ENCODE measurements at regions not wholly inside any gene's neighbourhood (a gene's known extent, or its start where the extent isn't known, plus 50 kb on each side); places are given as distances from the start of the nearest gene placed in this dataset.

- H3K27me3 Mint-ChIP-seq (ENCODE audit: low read depth), result no peaks in the 10 kb centered on the region
- peaks cover 8% of the 10 kb centered on the region for H3K4me1 Mint-ChIP-seq (ENCODE audit: low read depth)
These were observed 259.6 kb downstream of the BTG1 start for GRCh38 chr12:91885851-91886731.

GRCh38 chr12:91884230-91884629 lies 261.4 kb downstream of the BTG1 start:
- H3K27ac Mint-ChIP-seq (ENCODE audit: unreplicated experiment), result no peak overlapping the region
- H3K27me3 Mint-ChIP-seq (ENCODE audit: low read depth), result no peaks in the 10 kb centered on the region
- no peak overlapping the region for H3K4me3 Mint-ChIP-seq (ENCODE audit: unreplicated experiment)
- no peak for DNase-seq (ENCODE audit: low spot score)
- TF ChIP-seq CTCF (IDR thresholded peaks at IDR 0.05), result no peak
- peaks cover 1% of the 10 kb centered on the region for H3K4me1 Mint-ChIP-seq (ENCODE audit: low read depth)
- H3K9me3 Mint-ChIP-seq (ENCODE audit: low read depth), result no peaks in the 10 kb centered on the region
- H3K36me3 Mint-ChIP-seq (ENCODE audit: low read depth), result no peaks in the 10 kb centered on the region

More at GRCh38 chr12:91885851-91886731, 259.6 kb downstream of the BTG1 start:
- DNase-seq (ENCODE audit: low spot score), result no peak
- Mint-ChIP-seq H3K4me3 (ENCODE audit: unreplicated experiment) (no peak overlapping the region), H3K9me3 (ENCODE audit: low read depth) (no peaks in the 10 kb centered on the region), H3K36me3 (ENCODE audit: low read depth) (no peaks in the 10 kb centered on the region), H3K27ac (ENCODE audit: unreplicated experiment) (no peak overlapping the region)
- no peak for TF ChIP-seq CTCF (IDR thresholded peaks at IDR 0.05)

GRCh38 chr12:91883811-91884210 lies 261.8 kb downstream of the BTG1 start:
- no peak for DNase-seq (ENCODE audit: low spot score)
- no peak for TF ChIP-seq CTCF (IDR thresholded peaks at IDR 0.05)
- no peak overlapping the region for H3K4me3 Mint-ChIP-seq (ENCODE audit: unreplicated experiment)
- H3K36me3 Mint-ChIP-seq (ENCODE audit: low read depth), result no peaks in the 10 kb centered on the region
- no peak overlapping the region for H3K27ac Mint-ChIP-seq (ENCODE audit: unreplicated experiment)
- no peaks in the 10 kb centered on the region for H3K4me1 Mint-ChIP-seq (ENCODE audit: low read depth)
- H3K27me3 Mint-ChIP-seq (ENCODE audit: low read depth), result no peaks in the 10 kb centered on the region
- H3K9me3 Mint-ChIP-seq (ENCODE audit: low read depth), result no peaks in the 10 kb centered on the region

GRCh38 chr12:91882910-91883309 lies 262.7 kb downstream of the BTG1 start:
- Mint-ChIP-seq H3K27ac (ENCODE audit: unreplicated experiment) (no peak overlapping the region), H3K36me3 (ENCODE audit: low read depth) (no peaks in the 10 kb centered on the region), H3K4me1 (ENCODE audit: low read depth) (no peaks in the 10 kb centered on the region), H3K4me3 (ENCODE audit: unreplicated experiment) (no peak overlapping the region), H3K9me3 (ENCODE audit: low read depth) (no peaks in the 10 kb centered on the region), H3K27me3 (ENCODE audit: low read depth) (no peaks in the 10 kb centered on the region)
- no peak for TF ChIP-seq CTCF (IDR thresholded peaks at IDR 0.05)
- DNase-seq (ENCODE audit: low spot score), result no peak

- no peak for DNase-seq (ENCODE audit: low spot score)
- no peaks in the 10 kb centered on the region for H3K36me3 Mint-ChIP-seq (ENCODE audit: low read depth)
- TF ChIP-seq CTCF (IDR thresholded peaks at IDR 0.05), result no peak
- H3K4me3 Mint-ChIP-seq (ENCODE audit: unreplicated experiment), result no peak overlapping the region
- no peaks in the 10 kb centered on the region for H3K27me3 Mint-ChIP-seq (ENCODE audit: low read depth)
- H3K27ac Mint-ChIP-seq (ENCODE audit: unreplicated experiment), result no peak overlapping the region
- no peaks in the 10 kb centered on the region for H3K4me1 Mint-ChIP-seq (ENCODE audit: low read depth)
- no peaks in the 10 kb centered on the region for H3K9me3 Mint-ChIP-seq (ENCODE audit: low read depth)
These were observed 265.1 kb downstream of the BTG1 start for GRCh38 chr12:91880528-91880927.
